Fibroblast of villous mesenchyme (primary cell): ENCODE measurements at regions not wholly inside any gene's neighbourhood (a gene's known extent, or its start where the extent isn't known, plus 50 kb on each side); places are given as distances from the start of the nearest gene placed in this dataset.

Experiments used
- DNase-seq: peaks from one replicate; pipeline ENCODE4 v3.0.0-alpha.2; 2010; ENCODE audit warnings: low read depth
- H3K4me3 ChIP-seq: 2 replicates; pipeline ENCODE4 v1.5.1; 2011; ENCODE audit warnings: low read depth, mild to moderate bottlenecking, low read length
- TF ChIP-seq, protein P1 (sequence below): IDR thresholded peaks from 2 replicates; pipeline ENCODE4 v1.5.1; 2012; ENCODE audit warnings: low read depth, mild to moderate bottlenecking, low read length; ENCODE audit not compliant: insufficient read depth

- TF ChIP-seq, protein P1, sequence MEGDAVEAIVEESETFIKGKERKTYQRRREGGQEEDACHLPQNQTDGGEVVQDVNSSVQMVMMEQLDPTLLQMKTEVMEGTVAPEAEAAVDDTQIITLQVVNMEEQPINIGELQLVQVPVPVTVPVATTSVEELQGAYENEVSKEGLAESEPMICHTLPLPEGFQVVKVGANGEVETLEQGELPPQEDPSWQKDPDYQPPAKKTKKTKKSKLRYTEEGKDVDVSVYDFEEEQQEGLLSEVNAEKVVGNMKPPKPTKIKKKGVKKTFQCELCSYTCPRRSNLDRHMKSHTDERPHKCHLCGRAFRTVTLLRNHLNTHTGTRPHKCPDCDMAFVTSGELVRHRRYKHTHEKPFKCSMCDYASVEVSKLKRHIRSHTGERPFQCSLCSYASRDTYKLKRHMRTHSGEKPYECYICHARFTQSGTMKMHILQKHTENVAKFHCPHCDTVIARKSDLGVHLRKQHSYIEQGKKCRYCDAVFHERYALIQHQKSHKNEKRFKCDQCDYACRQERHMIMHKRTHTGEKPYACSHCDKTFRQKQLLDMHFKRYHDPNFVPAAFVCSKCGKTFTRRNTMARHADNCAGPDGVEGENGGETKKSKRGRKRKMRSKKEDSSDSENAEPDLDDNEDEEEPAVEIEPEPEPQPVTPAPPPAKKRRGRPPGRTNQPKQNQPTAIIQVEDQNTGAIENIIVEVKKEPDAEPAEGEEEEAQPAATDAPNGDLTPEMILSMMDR: no peak
- DNase-seq: no peak
- H3K4me3 ChIP-seq: no peak overlapping the region
Observed at GRCh38 chr10:131032329-131033165, 279.0 kb downstream of the TCERG1L start.

GRCh38 chr10:131033166-131034085 is 278.1 kb downstream of the TCERG1L start:
- H3K4me3 ChIP-seq: no peak overlapping the region
- no peak for DNase-seq
- TF ChIP-seq, protein P1: no peak

- TF ChIP-seq, protein P1: no peak
- DNase-seq: no peak
- H3K4me3 ChIP-seq: no peak overlapping the region
Observed at GRCh38 chr10:131034451-131034850, 277.1 kb downstream of the TCERG1L start.

GRCh38 chr10:131035779-131036178 is 275.7 kb downstream of the TCERG1L start:
- TF ChIP-seq, protein P1: no peak
- no peak overlapping the region for H3K4me3 ChIP-seq
- no peak for DNase-seq

GRCh38 chr10:131038056-131038455 is 273.5 kb downstream of the TCERG1L start:
- H3K4me3 ChIP-seq: no peak overlapping the region
- TF ChIP-seq, protein P1: no peak
- no peak for DNase-seq

DNA sequence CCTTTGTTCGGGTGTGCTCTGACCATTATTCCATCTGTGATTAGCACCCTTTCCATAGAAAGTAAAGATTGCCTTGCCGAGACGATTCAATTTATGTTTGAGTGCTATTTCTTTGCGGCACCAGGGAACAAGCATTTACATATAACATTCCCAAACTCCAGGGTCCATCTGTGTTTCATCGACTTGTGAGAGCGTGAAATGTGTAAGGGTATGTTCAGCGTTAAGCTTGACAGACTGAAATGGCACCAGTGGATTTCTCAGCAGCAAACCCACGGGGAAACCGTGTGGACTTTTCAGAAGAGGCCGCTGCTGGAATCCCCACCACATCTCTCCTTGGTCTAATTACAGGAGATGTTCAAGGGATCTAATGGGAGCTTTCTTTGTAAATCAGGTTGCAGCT is 270.5 kb downstream of the TCERG1L start:
- no peak for DNase-seq
- H3K4me3 ChIP-seq: no peak overlapping the region
- TF ChIP-seq, protein P1: no peak
